ENCODE measurements at regions not wholly inside any gene's neighbourhood (a gene's known extent, or its start where the extent isn't known, plus 50 kb on each side); places are given as distances from the start of the nearest gene placed in this dataset.

DNA sequence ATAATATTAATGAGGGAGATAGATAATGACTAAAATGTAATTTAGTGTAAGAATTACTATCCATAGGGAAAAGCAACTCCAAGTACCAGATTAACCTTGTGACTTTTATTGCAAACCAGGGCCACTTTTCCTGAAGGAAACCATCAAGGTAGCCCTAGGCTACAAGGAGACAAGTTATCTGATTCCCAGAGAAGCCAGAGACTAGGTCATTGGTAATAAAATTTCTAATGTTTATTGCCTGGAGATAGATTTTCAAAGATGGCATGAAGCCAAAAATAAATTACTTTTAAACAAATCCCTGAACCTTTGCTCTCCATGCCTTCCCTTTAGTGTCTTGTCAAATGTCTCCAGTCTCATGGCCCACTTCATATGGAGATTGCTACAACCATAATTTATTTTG, 610.1 kb upstream of the SLC10A2 start:
- TF ChIP-seq, protein P1, sequence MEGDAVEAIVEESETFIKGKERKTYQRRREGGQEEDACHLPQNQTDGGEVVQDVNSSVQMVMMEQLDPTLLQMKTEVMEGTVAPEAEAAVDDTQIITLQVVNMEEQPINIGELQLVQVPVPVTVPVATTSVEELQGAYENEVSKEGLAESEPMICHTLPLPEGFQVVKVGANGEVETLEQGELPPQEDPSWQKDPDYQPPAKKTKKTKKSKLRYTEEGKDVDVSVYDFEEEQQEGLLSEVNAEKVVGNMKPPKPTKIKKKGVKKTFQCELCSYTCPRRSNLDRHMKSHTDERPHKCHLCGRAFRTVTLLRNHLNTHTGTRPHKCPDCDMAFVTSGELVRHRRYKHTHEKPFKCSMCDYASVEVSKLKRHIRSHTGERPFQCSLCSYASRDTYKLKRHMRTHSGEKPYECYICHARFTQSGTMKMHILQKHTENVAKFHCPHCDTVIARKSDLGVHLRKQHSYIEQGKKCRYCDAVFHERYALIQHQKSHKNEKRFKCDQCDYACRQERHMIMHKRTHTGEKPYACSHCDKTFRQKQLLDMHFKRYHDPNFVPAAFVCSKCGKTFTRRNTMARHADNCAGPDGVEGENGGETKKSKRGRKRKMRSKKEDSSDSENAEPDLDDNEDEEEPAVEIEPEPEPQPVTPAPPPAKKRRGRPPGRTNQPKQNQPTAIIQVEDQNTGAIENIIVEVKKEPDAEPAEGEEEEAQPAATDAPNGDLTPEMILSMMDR (IDR thresholded peaks at IDR 0.05), result no peak
- no peak for TF ChIP-seq POLR2A (IDR thresholded peaks at IDR 0.05)
- TF ChIP-seq EP300 (IDR thresholded peaks at IDR 0.05), result no peak

Measured in gastroesophageal sphincter (tissue), 3 donors.